ENCODE measurements at regions not wholly inside any gene's neighbourhood (a gene's known extent, or its start where the extent isn't known, plus 50 kb on each side); places are given as distances from the start of the nearest gene placed in this dataset.
"Not testable (repeated sequence)": the region's sequence is repeated elsewhere in the genome, so short reads cannot be mapped to it uniquely, and the experiment has no call there.

GRCh38 chr14:56351861-56352260, 227.7 kb upstream of the TMEM260 start:
- no peak for ATAC-seq
- no peak overlapping the region for H3K27ac Mint-ChIP-seq
- H3K9me3 Mint-ChIP-seq: peaks cover 4 to 7% of the 10 kb centered on the region in 2 donors
- no peak for DNase-seq (ENCODE audit: low spot score in 2 of 2)
- H3K36me3 Mint-ChIP-seq: peaks cover 0 to 16% of the 10 kb centered on the region in 2 donors

GRCh38 chr14:56352999-56353398, 226.6 kb upstream of the TMEM260 start:
- Mint-ChIP-seq H3K27ac (no peak overlapping the region), H3K36me3 (peaks cover 0 to 16% of the 10 kb centered on the region in 2 donors), H3K9me3 (peaks cover 4 to 7% of the 10 kb centered on the region in 2 donors)
- DNase-seq (ENCODE audit: low spot score in 2 of 2): no peak
- no peak for ATAC-seq

GRCh38 chr14:56357428-56357827, 222.2 kb upstream of the TMEM260 start:
- Mint-ChIP-seq H3K36me3 (no peaks in the 10 kb centered on the region), H3K27ac (no peak overlapping the region), H3K9me3 (no peaks in the 10 kb centered on the region)

GRCh38 chr14:56358275-56358674, 221.3 kb upstream of the TMEM260 start:
- ATAC-seq (peak in 1 of 2 donors; percentile 78), DNase-seq (ENCODE audit: low spot score in 2 of 2) (no peak)
- Mint-ChIP-seq H3K9me3 (no peaks in the 10 kb centered on the region), H3K36me3 (no peaks in the 10 kb centered on the region), H3K27ac (no peak overlapping the region)

More at GRCh38 chr14:56357428-56357827, 222.2 kb upstream of the TMEM260 start:
- no peak for ATAC-seq
- DNase-seq (ENCODE audit: low spot score in 2 of 2): no peak

GRCh38 chr14:56358851-56359614, 220.6 kb upstream of the TMEM260 start:
- ATAC-seq (peak in 1 of 2 donors; percentile 82), DNase-seq (ENCODE audit: low spot score in 2 of 2) (peak in 1 of 2 donors; percentile 11)
- no peaks in the 10 kb centered on the region for H3K36me3 Mint-ChIP-seq
- H3K9me3 Mint-ChIP-seq: no peaks in the 10 kb centered on the region
- H3K27ac Mint-ChIP-seq: no peak overlapping the region

- not testable (repeated sequence) for H3K27ac Mint-ChIP-seq; ATAC-seq; H3K9me3 Mint-ChIP-seq; DNase-seq (ENCODE audit: low spot score in 2 of 2); H3K36me3 Mint-ChIP-seq
These were observed 213.9 kb upstream of the TMEM260 start for GRCh38 chr14:56365663-56366062.

GRCh38 chr14:56367416-56367815, 212.2 kb upstream of the TMEM260 start:
- Mint-ChIP-seq H3K27ac (no peak overlapping the region), H3K9me3 (peaks cover 5 to 12% of the 10 kb centered on the region in 2 donors), H3K36me3 (peaks cover 6 to 27% of the 10 kb centered on the region in 2 donors)
- no peak for ATAC-seq
- DNase-seq (ENCODE audit: low spot score in 2 of 2): no peak

- no peak overlapping the region for H3K27ac Mint-ChIP-seq
- H3K9me3 Mint-ChIP-seq: peaks cover 12 to 19% of the 10 kb centered on the region in 2 donors
- DNase-seq (ENCODE audit: low spot score in 2 of 2): no peak
These were observed 207.9 kb upstream of the TMEM260 start for GRCh38 chr14:56371737-56372136.

GRCh38 chr14:56374421-56374820, 205.2 kb upstream of the TMEM260 start:
- H3K9me3 Mint-ChIP-seq: peaks cover 12 to 19% of the 10 kb centered on the region in 2 donors
- ATAC-seq (no peak), DNase-seq (ENCODE audit: low spot score in 2 of 2) (no peak)
- H3K27ac Mint-ChIP-seq: no peak overlapping the region
- H3K36me3 Mint-ChIP-seq: peaks cover 6 to 34% of the 10 kb centered on the region in 2 donors

More at GRCh38 chr14:56371737-56372136, 207.9 kb upstream of the TMEM260 start:
- no peak for ATAC-seq
- H3K36me3 Mint-ChIP-seq: peaks cover 6 to 39% of the 10 kb centered on the region in 2 donors

- no peak for DNase-seq (ENCODE audit: low spot score in 2 of 2)
- Mint-ChIP-seq H3K27ac (no peak overlapping the region), H3K36me3 (peaks cover 0 to 6% of the 10 kb centered on the region in 2 donors), H3K9me3 (peaks cover 1 to 4% of the 10 kb centered on the region in 2 donors)
- ATAC-seq: no peak
These were observed 201.6 kb upstream of the TMEM260 start for GRCh38 chr14:56378046-56378445.

- ATAC-seq: no peak
- peaks cover 0 to 3% of the 10 kb centered on the region in 2 donors for H3K9me3 Mint-ChIP-seq
- H3K36me3 Mint-ChIP-seq: peaks cover 0 to 1% of the 10 kb centered on the region in 2 donors
- no peak overlapping the region for H3K27ac Mint-ChIP-seq
- DNase-seq (ENCODE audit: low spot score in 2 of 2): no peak
These were observed 201.1 kb upstream of the TMEM260 start for GRCh38 chr14:56378475-56378877.

GRCh38 chr14:56379956-56380355, 199.6 kb upstream of the TMEM260 start:
- DNase-seq (ENCODE audit: low spot score in 2 of 2) (no peak), ATAC-seq (no peak)
- no peak overlapping the region for H3K27ac Mint-ChIP-seq
- peaks cover 7 to 9% of the 10 kb centered on the region in 2 donors for H3K9me3 Mint-ChIP-seq
- H3K36me3 Mint-ChIP-seq: no peaks in the 10 kb centered on the region

- H3K27ac Mint-ChIP-seq: no peak overlapping the region
- DNase-seq (ENCODE audit: low spot score in 2 of 2): no peak
- H3K36me3 Mint-ChIP-seq: peaks cover 0 to 17% of the 10 kb centered on the region in 2 donors
- no peak for ATAC-seq
- H3K9me3 Mint-ChIP-seq: peaks cover 18 to 20% of the 10 kb centered on the region in 2 donors
These were observed 193.6 kb upstream of the TMEM260 start for GRCh38 chr14:56386024-56386423.

GRCh38 chr14:56390859-56391258, 188.7 kb upstream of the TMEM260 start:
- DNase-seq (ENCODE audit: low spot score in 2 of 2): no peak
- no peak for ATAC-seq
- H3K9me3 Mint-ChIP-seq: peaks cover 6% of the 10 kb centered on the region in 2 donors
- H3K36me3 Mint-ChIP-seq: peaks cover 0 to 16% of the 10 kb centered on the region in 2 donors
- no peak overlapping the region for H3K27ac Mint-ChIP-seq

GRCh38 chr14:56394826-56395530, 184.6 kb upstream of the TMEM260 start:
- H3K27ac Mint-ChIP-seq: no peak overlapping the region
- no peaks in the 10 kb centered on the region for H3K36me3 Mint-ChIP-seq
- H3K9me3 Mint-ChIP-seq: no peaks in the 10 kb centered on the region
- DNase-seq (ENCODE audit: low spot score in 2 of 2): no peak
- no peak for ATAC-seq

GRCh38 chr14:56400109-56400825, 179.3 kb upstream of the TMEM260 start:
- ATAC-seq (no peak), DNase-seq (ENCODE audit: low spot score in 2 of 2) (no peak)
- H3K36me3 Mint-ChIP-seq: no peaks in the 10 kb centered on the region
- H3K27ac Mint-ChIP-seq: no peak overlapping the region
- peaks cover 4 to 10% of the 10 kb centered on the region in 2 donors for H3K9me3 Mint-ChIP-seq

Measured in activated naive CD4-positive, alpha-beta T cell treated with anti-CD3 and anti-CD28 coated beads, Interleukin-2, amount 50 U/mL, for 72 hours (primary cell).